NCI-H1436 (cell line): ENCODE measurements at regions not wholly inside any gene's neighbourhood (a gene's known extent, or its start where the extent isn't known, plus 50 kb on each side); places are given as distances from the start of the nearest gene placed in this dataset.
"Not testable (repeated sequence)": the region's sequence is repeated elsewhere in the genome, so short reads cannot be mapped to it uniquely, and the experiment has no call there.

Source experiments
- DNase-seq: peaks from one replicate; lab custom pipeline; 2025; lab: John Stamatoyannopoulos, UW

DNA sequence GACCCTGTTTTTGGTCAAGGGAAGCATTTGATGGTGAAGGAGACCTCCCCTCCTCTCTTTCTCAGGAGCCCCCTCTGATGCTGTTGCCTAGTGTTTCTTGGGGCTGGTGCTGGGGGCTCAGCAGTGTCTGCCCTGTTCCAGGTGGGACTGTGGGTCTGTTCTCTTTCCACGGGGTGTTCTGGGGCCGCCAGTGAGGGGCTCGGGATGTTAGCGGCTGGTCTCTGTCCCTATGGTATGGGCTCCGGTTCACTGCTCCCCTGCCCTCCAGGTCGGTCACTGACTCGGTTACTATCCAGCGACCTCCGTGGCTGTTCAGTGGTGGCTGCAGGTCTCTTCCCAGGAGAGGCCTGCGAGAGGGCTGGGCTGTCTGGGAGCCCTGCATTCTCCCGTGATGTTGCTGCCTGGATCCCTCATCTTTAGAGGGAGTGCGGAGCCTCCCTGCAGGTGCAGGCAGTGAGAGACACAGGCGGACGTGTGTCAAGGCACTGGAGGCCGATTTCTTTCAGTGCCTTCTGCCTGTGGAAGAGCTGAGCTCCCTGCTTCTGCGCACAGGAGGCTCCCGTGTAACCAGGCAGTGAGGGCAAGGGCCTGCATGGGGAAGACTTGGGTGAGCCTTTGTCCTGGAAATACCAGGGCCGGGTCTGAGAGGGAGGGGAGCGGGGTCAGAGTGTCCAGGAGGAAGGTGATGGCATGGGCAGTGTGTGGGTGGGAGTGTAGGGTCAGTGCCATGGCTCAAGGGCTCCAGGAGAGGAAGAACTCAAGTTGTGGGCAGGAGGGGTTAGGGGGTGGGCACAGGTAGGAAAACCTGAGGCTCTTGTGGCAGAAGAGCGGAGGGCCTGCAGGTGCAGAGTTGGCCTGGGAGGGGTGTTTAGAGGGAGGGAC is 362.6 kb downstream of the TMEM121 start:
- no peak for DNase-seq

DNA sequence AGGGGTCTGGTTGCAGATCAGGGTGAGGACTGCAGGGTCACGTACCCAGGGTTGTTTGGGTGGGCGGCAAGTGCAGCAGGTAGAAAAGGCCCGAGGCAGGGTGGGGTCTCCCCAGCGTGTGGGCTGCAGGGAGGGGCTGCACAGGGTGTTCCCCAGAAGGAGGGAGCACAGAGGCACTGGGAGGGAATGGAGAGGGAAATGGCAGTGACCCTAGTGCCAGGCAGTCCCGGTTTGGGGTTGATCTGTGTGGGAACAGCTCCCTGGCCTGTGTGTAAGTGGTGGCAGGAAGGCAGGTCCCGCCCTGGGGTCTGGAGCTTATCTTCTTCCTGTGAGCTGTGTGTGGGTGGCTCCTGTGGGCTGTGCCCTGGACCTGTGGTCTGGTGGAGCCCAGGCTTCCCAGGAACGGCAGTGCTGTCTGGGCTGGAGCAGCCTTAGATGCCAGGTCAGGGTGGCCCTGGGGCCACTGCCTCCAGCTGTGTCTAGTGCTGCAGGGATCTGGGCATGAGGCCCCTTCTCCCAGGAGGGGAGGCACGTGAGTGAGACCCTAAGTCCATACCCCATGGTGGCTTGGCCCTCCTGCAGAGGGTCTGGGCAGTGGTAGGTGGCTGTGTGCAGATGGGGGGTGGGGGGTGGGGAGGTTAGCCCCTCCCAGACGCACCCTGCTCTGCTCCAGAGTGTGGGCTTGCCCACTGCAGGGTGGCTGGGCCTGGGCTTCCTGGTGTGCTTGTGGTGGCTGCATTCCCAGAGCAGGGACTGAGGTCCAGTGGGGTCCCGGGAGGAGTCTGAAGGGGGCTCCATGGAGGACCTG is 363.5 kb downstream of the TMEM121 start:
- no peak for DNase-seq

DNA sequence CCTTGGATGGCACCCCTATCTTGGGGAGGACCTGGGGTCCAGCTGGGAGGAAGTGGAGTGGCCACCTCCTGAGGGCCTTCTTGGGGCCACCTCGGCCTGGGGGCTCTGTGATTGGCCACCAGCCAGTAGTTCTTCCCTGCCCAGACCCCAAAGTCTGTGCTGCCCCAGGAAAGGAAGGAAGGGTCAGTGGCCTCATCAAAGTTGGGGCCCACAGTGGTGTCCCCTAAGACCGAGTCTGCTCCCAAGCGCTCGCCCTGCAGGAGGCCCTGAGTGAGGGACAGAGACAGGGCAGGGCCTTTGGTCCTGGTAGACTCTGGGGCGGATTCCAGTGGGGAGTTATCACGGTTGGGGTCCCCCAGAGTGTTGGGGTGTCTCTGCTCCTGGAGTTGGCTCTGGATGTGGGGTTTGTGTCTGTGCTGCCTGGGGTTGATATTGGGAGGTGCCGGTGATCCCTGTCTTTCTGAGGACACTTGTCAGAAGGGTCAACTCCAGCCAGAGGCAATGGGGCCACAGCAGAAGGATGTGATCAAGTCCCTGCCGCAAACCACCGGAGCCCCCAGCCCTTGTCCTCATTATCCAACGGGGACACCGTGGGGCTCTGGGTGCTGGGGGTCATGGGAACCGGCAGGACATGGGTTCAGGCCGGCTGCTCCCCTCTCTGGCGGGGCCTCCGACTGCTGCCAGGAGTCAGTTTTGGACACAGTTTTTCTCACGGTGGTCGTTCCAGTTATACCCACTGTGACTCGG is 364.3 kb downstream of the TMEM121 start:
- DNase-seq: no peak

DNA sequence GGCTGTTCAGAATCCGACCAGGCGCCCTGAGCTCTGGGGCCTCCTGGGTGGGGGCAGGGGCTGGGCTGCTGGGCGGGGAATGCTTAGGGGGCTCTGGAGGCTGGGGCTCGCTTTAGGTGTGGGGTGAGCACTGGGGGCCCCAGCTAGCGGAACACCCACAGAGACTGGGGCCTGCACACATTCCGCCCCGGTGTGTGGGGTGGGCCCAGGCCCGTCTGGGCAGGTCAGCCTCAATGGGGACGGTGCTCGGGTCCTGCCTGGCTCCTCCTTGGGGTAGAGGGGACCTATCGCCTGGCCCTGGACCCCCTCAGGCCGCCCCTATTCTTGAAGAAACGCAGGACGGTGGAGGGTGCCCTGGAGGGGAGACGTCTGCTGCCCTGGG is 364.8 kb downstream of the TMEM121 start:
- no peak for DNase-seq

DNA sequence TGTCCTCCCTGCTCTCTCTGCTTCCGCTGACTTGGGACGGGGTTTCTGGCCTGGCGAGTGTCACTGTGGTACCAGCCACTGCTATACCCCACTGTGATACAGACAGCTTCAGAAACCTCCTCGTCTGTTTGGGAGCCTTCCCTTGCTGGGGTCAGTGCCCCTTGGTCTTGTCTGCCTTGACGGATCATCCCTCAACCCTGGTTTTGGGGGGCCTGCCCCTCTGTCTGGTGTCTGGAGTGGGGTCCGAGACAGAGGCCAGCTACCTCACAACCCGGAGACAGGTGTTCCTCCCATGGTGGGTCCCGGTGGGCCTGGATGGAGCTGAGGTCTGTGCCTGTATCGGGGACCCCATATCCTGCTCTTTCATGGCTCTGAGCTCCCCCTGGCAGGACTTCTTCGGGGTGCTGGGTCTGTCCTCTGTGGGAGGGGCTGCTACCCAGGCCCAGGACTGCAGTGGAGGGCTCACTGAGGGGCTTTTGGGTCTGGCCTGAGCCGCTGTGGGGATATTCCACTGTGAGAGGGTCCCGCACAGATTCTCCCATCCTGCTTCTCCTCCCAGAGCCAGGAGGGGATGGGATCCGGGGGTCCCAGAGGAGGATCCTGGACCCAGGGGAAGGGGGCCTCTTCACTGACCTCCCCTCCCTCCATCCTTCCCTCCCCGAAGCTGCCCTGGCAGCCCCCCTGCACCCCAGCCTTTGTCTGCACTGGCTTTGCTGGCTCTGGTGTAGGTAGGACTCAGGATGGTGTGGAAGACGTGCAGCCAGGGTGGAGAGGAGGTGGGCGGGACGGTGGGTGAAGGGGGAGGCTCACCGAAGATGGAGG is 365.5 kb downstream of the TMEM121 start:
- no peak for DNase-seq

DNA sequence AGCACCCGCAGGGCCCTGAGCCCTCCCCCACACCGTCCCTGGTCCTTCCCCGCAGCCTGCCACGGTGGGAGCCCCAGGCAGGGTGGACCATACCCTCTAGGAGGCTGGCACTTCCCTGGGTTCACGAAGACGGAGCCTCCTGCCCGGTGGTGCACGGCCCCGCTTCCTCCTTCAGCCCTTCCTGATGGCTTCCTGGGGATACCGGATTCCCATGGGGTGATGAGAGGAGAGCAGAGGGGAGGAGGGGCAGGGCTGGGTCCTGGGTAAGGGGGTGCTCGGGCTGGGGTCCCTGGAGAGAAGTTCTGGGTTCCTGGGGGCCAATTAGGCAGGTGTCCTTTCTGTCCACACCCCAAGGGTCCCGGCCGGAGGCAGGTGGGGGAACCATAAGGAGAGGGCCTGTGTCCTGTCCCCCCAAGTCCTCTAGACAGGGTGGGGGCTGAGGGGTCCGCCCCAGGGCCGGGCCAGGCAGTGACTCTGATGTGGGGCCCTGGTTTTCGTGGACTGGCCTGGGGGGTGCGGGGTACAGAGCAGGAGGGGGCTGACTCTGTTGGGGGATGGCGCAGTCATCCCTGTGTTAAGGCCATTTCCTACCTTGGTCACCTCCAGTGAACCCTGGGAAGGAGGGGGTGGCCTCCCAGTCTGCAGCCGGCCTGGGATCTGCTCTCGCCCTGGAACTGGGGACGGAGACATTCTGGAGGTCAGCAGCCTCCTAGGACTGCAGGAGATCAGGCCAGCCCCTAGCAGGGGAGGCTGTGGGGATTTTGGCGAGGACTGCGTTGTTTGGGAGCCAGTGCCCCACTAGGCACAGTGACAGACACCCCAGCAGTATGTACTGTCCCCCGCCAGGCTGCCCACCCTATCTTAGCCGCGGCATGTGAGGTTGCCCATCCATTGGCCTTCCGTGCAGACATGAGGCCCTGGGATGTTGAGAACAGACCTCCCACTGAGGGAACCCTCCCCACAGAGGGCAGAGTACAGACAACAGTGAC is 366.4 kb downstream of the TMEM121 start:
- DNase-seq: not testable (repeated sequence)

DNA sequence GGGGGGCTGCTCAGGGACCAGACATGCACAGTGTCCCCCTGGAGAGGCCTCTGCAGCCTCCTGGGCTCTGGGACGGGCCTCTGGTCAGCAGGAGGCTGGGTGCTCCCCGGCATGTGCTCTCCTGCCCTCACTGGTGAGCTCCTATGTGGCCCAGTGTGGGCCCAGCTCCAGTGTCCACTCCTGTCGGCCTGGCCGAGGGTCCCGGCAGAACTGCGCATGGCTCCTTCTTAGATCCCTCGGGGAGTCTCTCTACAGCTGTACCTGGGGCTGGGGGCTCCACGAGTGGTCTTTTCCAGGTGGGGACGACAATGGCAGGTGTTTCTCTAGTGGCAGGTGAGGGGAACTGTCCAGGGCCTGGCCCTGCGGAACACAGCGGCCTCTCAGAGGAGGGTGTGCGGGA is 367.3 kb downstream of the TMEM121 start:
- not testable (repeated sequence) for DNase-seq

DNA sequence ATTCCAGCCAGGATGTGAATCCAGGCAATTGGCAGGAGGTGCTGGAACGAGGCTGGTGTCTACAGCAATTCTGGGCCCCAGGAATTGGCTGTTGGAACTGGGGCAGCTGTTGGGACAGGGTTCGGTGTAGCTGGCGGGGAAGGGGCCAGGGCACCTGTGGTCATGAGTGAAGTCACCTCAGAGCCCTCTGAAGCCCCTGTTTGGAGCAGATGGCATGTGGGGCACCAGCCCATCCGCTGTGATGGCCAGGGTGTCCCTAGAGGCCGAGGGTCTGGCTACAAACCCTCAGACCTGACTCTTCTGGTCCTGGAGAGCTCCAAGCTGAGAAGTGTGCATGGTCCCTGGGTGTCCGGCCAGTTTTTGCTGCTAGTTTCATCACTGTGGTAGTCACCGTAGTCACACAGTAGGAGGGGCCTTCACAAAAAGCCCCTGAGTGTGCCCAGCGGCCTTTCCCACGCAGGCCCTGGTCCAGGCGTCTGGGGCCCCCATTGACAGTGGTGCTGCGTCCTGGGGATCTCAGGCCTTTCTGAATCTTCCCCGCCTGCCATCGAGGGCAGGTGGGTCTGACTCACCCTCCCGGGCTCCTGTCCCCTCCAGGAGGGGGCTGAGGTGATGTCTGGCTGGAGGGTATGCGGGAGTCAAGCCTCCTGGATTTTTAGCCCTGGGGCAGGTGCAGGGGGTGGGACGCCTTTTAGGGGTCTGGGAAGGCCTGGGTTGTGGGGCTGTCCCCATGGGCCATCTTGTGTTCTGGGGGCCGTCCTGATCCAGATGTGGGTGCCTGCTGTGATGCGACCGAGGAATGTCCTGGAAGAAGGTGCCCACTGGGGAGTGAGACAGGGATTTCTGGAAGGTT is 368.0 kb downstream of the TMEM121 start:
- DNase-seq: no peak

DNA sequence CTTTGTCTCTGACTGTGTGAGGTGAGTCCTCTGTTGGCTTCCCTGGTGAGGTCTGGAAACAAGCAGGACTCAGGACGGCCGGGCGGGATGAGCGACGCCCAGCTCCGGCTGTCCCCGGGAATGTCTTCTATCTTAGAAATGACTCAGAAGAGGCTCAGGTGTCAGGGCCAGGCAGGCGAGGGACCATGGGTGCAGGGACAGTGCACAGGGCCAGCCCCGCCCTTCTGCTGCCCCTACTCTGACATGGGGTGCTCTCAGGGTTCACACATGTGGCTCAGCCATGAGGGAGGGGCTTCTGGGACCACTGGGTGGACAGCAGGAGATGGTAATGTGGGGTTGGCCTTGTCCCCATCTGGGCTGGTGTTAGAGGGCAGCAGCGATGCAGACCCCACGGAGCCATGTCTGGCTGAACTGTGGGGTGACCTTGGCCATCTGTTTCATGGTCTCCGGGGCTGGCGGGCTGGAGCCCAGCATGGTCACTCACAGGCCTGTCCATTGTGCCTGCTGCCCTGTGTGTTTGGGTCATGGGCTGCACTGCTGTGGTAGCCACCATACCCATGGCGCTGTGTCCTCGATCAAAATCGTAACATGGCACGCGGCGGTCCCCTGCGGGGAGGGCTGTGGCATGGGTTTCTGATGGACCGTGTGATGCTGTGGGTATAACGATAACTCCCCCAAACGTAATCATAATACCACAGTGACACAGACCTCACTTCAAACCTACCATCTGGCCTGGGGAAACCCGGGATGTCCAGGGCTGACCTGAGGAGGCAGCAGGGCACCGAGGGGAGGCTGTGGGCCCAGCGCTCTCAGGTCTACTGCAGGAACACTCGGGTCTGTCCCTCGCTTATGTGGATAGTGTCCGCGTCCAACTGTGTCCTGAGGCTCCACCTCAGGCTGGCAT is 368.8 kb downstream of the TMEM121 start:
- DNase-seq: no peak

DNA sequence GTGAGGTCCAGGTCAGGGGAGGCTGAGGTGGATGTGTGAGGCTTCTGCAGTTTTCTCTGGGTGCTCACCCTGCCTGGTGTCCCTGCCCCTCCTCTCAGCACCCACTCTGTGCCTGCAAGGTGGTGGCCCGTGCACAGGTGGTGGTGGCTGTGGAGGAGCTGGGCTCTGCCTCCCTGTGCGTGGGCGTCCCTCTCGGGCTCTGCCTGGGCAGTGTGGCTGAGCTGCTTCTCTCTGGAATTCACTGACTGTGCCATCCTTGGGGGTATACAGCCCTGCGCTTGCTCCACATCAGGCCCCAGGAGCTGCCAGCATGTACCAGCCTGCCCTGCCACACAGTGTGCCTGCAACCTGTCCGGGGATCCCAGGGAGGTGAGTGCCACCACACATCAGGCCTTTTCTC is 369.8 kb downstream of the TMEM121 start:
- DNase-seq: not testable (repeated sequence)

DNA sequence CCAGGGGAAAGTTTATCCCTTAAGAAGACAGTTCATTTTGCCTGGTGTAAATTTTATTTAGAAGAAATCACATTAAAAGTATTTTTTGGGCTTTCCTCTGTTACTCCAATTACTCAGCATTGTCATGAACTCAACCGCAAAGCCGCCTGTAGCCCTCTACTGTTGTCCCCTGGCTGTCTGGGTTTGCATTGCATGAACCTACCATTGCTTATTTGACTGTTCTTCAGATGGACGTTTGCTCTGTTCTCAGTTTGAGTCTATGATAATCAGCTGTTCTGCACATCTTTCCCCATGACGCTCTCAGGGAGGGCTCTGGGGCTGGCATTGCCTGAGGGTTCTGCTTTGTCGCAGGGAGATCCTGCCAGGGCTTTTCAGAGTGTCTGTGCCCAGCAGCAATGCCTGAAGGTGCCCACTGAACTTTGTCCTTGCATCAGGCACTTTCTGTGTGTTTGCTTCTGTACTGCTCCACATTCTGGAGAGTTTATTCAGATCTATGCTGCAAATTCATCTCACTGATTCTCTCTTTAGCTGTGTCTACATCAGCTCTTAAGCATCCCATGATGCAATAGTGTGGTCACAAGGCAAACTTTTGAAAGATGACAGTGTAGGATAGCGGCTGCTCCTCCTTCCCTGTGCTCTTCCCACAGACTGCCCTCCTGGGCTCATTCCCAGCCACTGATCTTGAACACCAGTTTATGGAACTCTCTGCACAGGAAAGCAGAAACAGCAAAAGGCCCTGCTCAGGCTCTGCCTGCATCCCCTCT is 370.8 kb downstream of the TMEM121 start:
- DNase-seq: not testable (repeated sequence)

DNA sequence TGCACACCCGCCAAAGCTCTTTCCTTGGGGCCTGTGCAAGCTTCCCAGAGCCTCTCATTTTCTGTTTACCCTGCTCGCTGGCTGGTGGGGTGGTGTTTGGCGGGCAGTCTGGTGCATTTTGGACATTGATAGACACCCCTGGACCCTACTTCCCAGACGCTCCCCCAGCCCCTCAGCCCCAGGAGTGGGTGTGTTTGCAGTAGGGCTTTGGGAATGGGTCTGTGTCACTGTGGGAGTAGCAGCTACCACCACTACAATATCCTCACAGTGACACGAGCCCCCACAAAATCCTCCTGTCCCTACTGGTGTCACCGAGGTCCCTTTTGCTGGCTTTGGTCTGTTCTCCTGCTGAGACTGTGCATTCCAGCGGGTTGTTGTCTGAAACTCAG is 371.3 kb downstream of the TMEM121 start:
- no peak for DNase-seq

DNA sequence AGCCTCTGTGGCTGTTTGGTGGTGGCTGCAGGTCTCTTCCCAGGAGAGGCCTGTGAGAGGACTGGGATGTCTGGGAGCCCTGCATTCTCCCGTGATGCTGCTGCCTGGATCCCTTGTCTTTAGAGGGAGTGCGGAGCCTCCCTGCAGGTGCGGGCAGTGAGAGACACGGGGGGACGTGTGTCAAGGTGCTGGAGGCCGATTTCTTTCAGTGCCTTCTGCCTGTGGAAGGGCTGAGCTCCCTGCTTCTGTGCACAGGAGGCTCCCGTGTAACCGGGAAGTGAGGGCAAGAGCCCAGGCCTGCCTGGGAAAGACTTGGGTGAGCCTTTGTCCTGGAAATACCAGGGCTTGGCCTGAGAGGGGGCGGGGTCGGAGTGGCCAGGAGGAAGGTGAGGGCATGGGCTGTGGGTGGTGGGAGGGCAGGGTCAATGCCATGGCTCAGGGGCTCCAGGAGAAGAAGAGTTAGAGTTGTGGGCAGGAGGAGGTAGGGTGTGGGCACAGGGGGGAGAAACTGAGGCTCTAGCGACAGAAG is 372.2 kb downstream of the TMEM121 start:
- DNase-seq: no peak

DNA sequence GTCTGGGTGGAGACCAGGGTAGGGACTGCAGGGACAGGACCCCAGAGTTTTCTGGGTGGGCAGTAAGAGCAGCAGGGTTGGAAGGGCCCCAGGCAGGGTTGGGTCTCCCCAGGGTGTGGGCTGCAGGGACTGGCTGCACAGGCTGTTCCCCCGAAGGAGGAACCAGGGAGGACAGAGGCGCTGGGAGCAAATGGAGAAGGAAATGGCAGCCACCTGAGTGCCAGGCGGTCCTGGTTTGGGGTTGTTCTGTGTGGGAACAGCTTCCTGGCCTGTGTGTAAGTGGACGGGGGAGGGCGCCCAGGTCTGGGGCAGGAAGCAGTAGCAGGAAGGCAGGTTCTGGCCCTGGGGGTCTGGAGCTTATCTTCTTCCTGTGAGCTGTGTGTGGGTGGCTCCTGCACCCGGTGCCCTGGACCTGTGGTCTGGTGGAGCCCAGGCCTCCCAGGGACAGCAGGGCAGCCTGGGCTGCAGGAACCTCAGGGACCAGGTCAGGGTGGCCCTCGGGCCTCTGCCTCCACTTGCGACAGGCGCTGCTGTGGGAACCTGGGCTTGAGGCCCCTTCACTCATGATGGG is 372.8 kb downstream of the TMEM121 start:
- no peak for DNase-seq

DNA sequence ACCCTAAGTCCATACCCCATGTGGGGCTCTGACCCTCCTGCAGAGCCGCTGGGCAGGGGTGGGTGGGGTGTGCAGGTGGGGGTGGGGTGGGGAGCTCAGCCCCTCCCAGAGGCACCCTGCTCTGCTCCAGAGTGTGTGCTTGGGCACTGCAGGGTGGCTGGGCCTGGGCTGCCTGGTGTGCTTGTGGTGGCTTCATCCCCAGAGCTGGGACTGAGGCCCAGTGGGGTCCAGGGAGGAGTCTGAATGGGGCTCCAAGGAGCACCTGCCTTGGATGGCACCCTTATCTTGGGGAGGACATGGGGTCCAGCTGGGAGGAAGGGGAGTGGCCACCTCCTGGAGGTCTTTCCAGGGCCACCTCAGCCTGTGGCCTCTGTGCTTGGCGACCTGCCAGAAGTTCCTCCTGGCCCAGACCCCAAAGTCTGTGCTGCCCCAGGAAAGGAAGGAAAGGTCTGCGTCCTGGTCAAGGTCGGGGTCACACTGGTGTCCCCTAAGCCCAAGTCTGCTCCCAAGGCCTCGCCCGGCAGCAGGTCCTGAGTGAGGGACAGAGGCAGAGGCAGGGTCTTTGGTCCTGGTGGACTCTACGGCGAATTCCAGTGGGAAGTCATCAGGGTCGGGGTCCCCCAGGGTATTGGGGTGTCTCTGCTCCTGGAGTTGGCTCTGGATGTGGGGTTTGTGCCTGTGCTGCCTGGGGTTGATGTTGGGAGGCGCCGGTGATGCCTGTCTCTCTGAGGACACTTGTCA is 373.4 kb downstream of the TMEM121 start:
- no peak for DNase-seq
